ENCODE measurements at regions not wholly inside any gene's neighbourhood (a gene's known extent, or its start where the extent isn't known, plus 50 kb on each side); places are given as distances from the start of the nearest gene placed in this dataset.
"Not testable (repeated sequence)": the region's sequence is repeated elsewhere in the genome, so short reads cannot be mapped to it uniquely, and the experiment has no call there.

DNA sequence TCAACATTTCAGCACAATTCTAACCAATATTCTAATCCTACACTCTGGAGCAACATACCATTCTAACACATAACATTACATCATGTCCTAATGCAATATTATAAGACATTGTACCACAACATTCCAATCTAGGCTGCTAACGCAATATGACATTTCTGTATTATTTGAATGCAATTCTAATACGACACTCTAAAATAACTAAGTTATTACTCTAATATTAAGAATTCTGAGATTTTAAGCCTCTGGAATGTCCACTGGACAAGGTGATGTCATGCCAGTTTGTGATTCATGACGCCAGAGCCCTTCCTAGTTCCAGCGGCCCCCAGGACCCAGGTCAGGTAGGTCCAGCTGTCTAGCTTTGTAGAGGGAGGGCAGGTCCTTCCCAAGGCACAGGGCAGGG, 69.7 kb upstream of the SIRPA start:
- DNase-seq, result no peak

GRCh38 chr20:1824834-1825233, 70.4 kb upstream of the SIRPA start:
- DNase-seq, result no peak

DNA sequence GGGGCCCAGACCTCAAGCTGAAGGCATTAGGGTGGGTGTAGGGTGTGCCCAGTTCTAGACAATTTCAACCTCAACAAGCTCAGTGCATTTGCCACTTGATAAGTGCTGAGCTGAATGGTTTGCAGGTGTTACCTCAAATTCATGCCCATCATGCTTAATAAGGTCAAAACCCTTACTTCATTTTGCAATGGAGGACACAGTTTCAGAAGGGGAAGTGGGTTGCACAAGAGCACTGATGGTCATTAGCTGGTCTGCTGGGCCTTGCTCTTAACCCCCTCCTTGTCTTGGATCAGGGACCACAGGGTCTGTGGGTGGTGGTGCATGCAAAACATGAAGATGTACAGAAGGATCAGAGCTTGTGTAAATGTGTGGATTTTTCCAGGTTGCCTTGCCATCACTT, 71.0 kb upstream of the SIRPA start:
- no peak for DNase-seq

GRCh38 chr20:1823450-1823844, 71.8 kb upstream of the SIRPA start:
- DNase-seq, result no peak

DNA sequence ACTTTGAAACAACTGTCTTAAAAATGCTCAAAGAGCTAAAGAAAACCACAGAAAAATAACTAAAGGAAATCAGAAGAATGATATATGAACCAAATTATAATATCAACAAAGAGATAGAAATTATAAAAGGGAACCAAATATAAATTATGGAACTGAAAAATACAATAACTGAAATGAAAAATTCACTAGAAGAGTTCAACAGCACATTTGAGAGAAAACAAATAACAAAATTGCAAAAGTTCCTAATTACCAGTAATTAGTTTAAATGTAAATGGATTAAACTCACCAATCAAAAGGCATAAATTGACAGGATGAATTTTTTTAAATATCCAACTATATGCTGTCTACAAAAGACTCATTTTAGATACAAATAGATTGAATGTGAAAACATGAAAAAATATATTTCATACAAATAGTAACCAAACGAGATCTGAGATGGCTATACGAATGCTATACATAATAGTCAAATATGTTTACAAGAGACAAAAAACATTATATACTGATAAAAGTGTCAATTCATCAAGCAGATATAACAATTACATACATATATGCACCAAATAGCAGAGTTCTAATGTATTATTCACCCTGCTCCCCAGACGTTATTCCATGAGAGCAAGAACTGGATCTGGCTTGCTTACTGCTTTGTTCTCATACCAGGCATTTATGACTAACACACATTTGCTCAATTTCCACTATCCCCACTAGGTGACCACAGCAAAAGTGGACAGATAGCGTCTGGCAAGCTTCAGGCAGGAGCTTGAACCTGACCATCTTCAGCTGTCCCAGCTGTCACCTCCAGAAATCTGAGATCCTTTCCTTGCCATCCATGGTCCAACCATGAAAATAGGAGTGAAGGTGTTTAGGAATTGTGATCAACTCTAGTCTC, 72.4 kb upstream of the SIRPA start:
- DNase-seq, result no peak

- DNase-seq, result no peak
Measured at GRCh38 chr20:1820138-1821079, 74.8 kb upstream of the SIRPA start.

DNA sequence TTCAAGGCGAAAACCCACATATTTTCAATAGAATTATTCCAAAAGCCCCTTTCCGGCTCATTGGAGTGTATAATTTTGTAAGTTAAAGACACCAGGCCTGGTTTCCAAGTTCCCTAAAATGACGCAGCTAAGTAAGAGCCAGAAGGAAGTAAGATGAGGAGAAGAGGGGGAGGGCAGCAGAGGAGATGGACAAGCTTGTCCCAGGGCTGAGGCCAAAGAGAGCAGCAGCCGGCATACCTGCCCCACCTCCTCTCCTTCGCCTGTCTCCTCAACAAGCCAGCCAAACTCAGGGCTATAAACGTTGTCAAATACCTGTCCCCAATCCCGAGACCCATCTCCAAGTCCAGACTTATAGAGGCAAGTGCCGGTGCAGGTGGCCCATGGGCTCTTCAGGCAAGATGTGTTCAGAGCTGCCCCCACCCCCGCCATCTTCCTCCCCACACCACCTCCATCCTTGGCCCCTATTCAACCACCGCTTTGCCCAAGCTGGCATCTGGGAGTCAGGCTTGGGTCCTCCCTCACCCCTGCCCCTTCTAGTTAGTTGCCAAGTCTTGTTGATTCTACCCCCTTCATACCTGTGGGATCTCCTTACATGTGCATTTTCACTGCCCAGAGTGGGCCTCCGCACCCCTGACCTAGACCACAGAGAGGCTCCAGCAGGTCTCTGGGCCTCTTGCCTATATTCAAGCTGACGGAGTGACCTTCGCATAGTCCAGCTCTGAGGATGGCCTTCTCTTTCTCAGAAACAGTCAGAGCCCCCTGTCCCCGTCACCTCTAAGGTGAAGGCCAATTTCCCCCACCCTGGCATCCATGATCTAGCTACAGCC, 75.7 kb upstream of the SIRPA start:
- DNase-seq, result no peak

DNA sequence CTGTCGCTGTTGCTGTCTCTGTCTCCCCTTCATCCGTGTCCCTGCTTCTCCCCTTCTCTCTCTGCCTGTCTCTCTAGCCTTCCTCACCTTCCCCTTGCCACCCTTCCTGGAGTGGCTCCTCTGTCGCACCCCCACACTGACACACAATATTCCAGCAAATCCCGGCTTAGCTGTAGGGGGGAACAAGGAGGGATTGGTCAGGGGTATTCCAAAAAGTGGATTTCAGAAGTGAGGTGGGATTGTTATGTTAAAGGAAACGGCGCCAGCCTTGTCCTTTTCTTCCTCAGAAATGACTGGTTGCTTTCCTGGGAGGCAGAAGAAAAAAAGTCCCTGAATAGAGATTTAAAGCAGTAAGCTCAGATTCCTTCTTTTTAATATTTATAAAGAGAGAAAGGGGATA, 76.3 kb upstream of the SIRPA start:
- no peak for DNase-seq

DNA sequence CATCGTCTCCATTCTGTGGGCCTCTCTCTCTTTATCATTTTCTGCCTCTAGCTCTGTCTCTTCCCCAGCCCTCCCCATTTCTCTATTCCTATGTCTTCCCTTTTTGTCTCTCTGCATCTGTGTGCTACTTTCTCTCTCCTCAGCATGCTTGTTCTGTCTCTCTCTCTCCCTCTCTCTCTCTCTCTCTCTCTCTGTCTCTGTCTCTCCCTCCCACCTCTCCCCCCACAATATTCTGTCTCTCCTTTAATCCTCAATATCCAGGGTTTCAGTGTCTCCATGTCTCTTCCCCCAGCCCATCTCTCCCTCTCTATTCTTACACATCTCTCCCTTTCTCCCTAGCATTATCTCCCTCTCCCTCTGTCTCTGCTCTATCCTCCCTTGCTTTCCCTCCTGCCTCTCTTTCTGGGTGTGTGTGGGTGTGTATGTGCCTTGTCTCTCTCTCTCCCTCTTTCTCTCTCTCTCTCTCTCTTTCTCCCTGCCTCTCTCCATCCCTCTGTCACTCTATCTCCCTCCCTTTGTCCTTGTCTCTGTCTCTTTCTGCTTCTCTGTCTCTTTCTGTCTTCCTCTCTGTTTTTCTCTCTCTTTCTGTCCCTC, 76.9 kb upstream of the SIRPA start:
- DNase-seq, result no peak

DNA sequence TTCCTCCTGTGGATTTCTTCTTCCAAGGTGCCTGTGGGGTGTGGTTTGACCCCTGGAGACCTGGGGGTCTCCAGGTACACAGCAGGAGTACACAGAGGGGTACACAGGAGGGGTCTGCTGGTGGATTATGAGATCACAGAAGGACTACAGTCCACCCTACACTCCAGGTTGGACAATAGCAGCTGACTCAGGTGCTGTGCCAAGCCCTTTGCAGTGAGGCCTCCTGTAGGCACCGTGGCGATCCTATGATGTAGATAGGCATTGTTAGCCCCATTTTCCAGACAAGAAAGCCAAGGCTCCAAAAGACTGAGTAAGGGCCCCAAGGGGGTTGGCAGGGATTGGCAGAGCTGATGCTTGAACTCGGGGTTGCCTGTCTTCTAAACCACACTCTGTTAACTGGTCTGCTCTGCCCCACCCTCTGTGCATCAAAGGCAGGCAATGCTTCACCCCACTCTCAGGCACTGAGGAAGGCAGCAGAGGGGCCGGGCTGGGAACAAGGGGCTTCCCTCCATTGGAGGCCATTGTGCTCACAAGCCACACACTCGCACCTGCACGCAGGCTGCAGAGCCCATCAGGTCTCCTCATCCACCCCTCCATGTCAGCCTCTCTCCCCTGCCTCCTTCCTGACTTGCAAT, 77.5 kb upstream of the SIRPA start:
- DNase-seq, result no peak

DNA sequence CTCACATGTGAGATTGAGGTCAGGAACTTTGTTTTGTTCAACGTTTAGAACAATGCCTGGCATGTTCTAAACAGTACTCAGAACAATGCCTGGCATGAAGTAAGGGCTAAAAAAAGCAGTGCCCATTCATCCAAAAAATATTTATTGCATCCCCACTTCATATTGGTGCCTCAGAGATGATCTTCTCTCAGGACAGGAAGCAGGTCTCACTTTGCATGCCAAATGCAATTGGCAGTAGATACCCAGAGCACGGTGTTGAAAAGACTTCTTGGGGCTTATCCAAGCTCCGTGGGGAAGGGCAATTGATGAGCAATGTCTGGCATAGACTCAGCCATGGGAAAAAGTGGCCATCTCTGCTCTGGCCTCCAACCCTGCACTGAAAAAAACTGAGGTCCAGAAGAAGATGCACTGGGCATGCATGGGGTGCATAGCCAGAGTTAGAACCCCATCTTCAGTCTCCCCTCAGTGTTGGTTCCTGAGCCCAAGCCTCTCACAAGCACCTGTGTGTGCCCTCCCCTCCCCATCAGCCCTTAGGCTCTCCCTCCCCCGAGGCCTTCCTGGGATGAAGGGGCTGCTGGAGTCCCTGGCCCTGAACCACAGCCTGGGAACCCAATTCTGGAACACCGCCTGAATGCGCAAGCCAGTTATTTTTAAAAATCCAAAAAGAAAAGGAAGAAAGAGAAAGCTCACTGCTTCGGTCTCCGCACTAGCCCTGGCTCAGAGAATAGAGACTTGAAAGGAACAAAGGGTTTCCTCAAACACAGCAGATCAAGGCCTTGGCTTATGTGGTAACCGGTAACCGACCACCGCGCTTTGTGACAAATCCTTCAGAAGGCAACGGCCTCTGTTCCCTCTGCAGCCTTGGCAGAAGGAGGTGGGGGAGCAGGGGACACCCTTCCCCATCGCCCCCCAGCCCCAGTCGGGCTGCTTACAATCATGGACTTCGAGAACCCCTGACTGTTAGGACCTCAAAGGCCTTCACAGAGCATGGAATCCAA, 78.5 kb upstream of the SIRPA start:
- DNase-seq, result no peak

DNA sequence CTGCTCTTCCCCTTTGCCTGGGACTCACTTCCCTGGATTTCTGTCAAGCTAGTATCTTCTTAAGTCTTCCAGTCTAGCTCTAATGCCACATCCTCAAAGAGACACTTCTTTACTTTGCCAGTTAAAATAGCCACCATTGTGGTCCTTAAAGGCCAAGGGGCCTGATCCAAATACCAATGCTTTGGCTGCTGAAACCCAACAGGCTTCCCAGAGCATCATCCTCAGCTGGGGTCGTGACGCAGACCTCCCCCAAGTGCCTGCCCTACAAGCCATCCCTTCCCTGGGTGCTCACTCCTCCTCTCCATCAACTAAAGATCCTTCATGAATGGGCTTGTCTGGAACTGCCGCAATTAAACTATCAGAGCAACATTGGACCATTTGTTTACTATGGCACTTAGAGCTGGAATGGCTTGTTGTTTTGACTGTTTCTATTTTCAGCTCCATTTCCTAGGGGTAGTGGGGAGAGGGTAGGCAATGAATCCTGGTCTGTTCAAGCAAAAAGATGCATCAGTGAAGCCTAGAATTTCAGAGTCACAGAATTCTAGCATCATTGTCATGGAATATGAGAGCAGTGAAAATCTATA, 79.6 kb upstream of the SIRPA start:
- no peak for DNase-seq

DNA sequence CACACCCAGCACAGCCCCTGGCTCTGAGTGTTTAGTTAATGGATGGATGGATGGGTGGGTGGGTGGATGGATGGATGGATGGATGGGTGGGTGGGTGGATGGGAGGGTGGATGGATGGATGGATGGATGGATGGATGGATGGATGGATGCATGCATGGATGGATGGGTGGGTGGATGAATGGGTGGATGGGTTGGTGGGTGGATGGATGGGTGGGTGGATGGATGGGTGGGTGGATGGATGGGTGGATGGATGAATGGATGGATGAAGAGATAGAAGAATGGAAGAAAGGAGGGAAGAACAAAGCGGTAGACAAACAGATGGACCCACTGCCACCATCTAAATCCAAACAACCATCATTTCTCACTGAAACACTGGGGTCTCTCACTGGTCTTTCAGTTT, 80.3 kb upstream of the SIRPA start:
- not testable (repeated sequence) for DNase-seq

- no peak for DNase-seq
Measured at GRCh38 chr20:1813674-1814635, 81.3 kb upstream of the SIRPA start.

- DNase-seq, result no peak
Measured at GRCh38 chr20:1813101-1813529, 82.1 kb upstream of the SIRPA start.

- no peak for DNase-seq
Measured at GRCh38 chr20:1811621-1812498, 83.3 kb upstream of the SIRPA start.

DNA sequence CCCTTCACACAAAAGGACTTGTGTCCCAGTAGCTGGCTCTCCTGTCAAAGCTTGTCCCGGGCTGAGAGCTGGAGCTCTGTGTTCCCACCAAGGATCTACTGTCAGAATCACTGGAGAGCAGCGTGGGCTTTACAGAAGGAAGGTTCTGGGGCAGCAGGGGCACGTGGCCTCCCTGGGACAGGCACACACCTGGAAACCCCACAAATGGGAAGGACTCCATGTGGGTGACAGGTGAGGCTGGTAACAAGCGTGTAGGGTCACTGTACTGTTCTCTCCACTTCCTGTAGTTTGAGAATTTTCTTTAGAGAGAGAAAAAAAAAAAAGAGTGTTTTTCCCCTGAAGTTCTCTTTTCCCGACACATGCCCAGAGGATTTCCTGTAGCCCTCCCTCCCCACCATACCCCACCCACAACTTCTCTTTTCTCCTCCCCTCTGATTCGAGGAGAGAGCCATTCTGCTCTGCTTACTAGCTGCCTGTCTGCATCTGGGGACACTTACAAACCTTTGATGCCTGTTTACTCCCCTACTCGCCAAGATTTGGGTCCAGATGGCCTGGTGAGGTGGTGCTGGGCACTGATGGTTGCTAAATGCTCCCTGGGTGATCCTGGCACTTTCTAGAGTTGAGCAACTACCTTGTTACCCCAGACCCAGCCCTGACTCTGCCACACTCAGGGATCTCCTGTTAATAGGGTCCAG, 84.1 kb upstream of the SIRPA start:
- DNase-seq, result no peak

GRCh38 chr20:1810572-1810925, 84.7 kb upstream of the SIRPA start:
- DNase-seq, result no peak
